Islet precursor cell (in vitro differentiated cells): ENCODE measurements at regions not wholly inside any gene's neighbourhood (a gene's known extent, or its start where the extent isn't known, plus 50 kb on each side); places are given as distances from the start of the nearest gene placed in this dataset.

Experiments
- DNase-seq: peaks from one replicate; pipeline ENCODE4 v3.0.0-alpha.2; 2018

- no peak for DNase-seq
Observed at GRCh38 chr10:10591715-10592341, 425.8 kb upstream of the CELF2 start.

GRCh38 chr10:10596256-10596655 is 421.4 kb upstream of the CELF2 start:
- no peak for DNase-seq

GRCh38 chr10:10598297-10598696 is 419.4 kb upstream of the CELF2 start:
- DNase-seq = no peak

GRCh38 chr10:10600004-10600403 is 417.7 kb upstream of the CELF2 start:
- no peak for DNase-seq

GRCh38 chr10:10605551-10606081 is 412.1 kb upstream of the CELF2 start:
- DNase-seq = no peak

- DNase-seq = no peak
Observed at GRCh38 chr10:10609379-10609955, 408.2 kb upstream of the CELF2 start.

- no peak for DNase-seq
Observed at GRCh38 chr10:10610171-10610570, 407.5 kb upstream of the CELF2 start.

- no peak for DNase-seq
Observed at GRCh38 chr10:10612151-10612550, 405.5 kb upstream of the CELF2 start.

GRCh38 chr10:10613656-10614244 is 403.9 kb upstream of the CELF2 start:
- DNase-seq = no peak

- no peak for DNase-seq
Observed at GRCh38 chr10:10617686-10618085, 400.0 kb upstream of the CELF2 start.

GRCh38 chr10:10618139-10618538 is 399.5 kb upstream of the CELF2 start:
- no peak for DNase-seq

GRCh38 chr10:10623958-10624566 is 393.6 kb upstream of the CELF2 start:
- DNase-seq = no peak

- no peak for DNase-seq
Observed at GRCh38 chr10:10624567-10624962, 393.1 kb upstream of the CELF2 start.

GRCh38 chr10:10625491-10625890 is 392.2 kb upstream of the CELF2 start:
- DNase-seq = no peak

GRCh38 chr10:10626734-10627133 is 390.9 kb upstream of the CELF2 start:
- DNase-seq = no peak

GRCh38 chr10:10627414-10627813 is 390.3 kb upstream of the CELF2 start:
- DNase-seq = no peak

GRCh38 chr10:10629512-10629911 is 388.2 kb upstream of the CELF2 start:
- DNase-seq = no peak

- DNase-seq = no peak
Observed at GRCh38 chr10:10630281-10630680, 387.4 kb upstream of the CELF2 start.

GRCh38 chr10:10630782-10631181 is 386.9 kb upstream of the CELF2 start:
- no peak for DNase-seq

GRCh38 chr10:10642189-10642588 is 375.5 kb upstream of the CELF2 start:
- DNase-seq = no peak

- peak; percentile 54 for DNase-seq
Observed at GRCh38 chr10:10642751-10643150, 374.9 kb upstream of the CELF2 start.

- DNase-seq = no peak
Observed at GRCh38 chr10:10644008-10644646, 373.5 kb upstream of the CELF2 start.

- no peak for DNase-seq
Observed at GRCh38 chr10:10644676-10645385, 372.8 kb upstream of the CELF2 start.
